Aorta (tissue), 5 donors: ENCODE measurements at regions not wholly inside any gene's neighbourhood (a gene's known extent, or its start where the extent isn't known, plus 50 kb on each side); places are given as distances from the start of the nearest gene placed in this dataset.
A peak's percentile ranks its signal among the peaks of the same experiment; 100 is the strongest.

Experiments
- ATAC-seq: fragments of 200-7000 bp; cut with Tn5 transposase; one replicate; pipeline ENCODE4 v1.9.1; 2022; ENCODE audit warnings: moderate library complexity; ENCODE audit not compliant: low FRiP score
- DNase-seq, 2 donors: peaks; one replicate each; pipeline ENCODE4 v3.0.0-alpha.2; 2020
- H3K27ac ChIP-seq, 2 donors: one replicate each; pipeline ENCODE4 v1.5.1; 2013; ENCODE audit warnings: low read length in 2 of 2, mild to moderate bottlenecking in 2 of 2, moderate library complexity in 2 of 2, control low read depth in 1 of 2, inconsistent platforms in 1 of 2, low read depth in 1 of 2
- H3K27me3 ChIP-seq, 2 donors: one replicate each; pipeline ENCODE4 v1.6.1; 2013; ENCODE audit warnings: control low read depth in 1 of 2, low read length in 1 of 2, mild to moderate bottlenecking in 1 of 2, moderate library complexity in 1 of 2; ENCODE audit not compliant: insufficient read depth in 2 of 2, control insufficient read depth in 1 of 2
- H3K36me3 ChIP-seq, 2 donors: one replicate each; pipeline ENCODE4 v1.6.1; 2013; ENCODE audit warnings: control low read depth in 1 of 2, low read length in 1 of 2, mild to moderate bottlenecking in 1 of 2; ENCODE audit not compliant: insufficient read depth in 2 of 2, control insufficient read depth in 1 of 2
- H3K4me1 ChIP-seq, 2 donors: one replicate each; pipeline ENCODE4 v1.6.1; 2013; ENCODE audit warnings: low read length in 2 of 2, control low read depth in 1 of 2, mild to moderate bottlenecking in 1 of 2, moderate library complexity in 1 of 2; ENCODE audit not compliant: insufficient read depth in 2 of 2, control insufficient read depth in 1 of 2
- H3K4me3 ChIP-seq, 2 donors: one replicate each; pipeline ENCODE4 v1.5.1; 2013; ENCODE audit warnings: low read length in 2 of 2, control low read depth in 1 of 2, mild to moderate bottlenecking in 1 of 2
- H3K9me3 ChIP-seq: one replicate; pipeline ENCODE4 v1.6.1; 2013; ENCODE audit warnings: mild to moderate bottlenecking, low read length; ENCODE audit not compliant: control insufficient read depth
- WGBS, 2 donors: extraction: QIAGEN DNeasy Blood & Tissue Kit; methylation state at CpG; one replicate each; pipeline ENCODE4 v1.1.7; 2013; 5-methylcytosine and 5-hydroxymethylcytosine counted together
- intact Hi-C, 2 donors: fragments of 100-400 bp; cut with DNase I; formaldehyde crosslinking; loops; one replicate each; pipeline versions ENCODE4 v1.14.2 to v1.15.0; 2022
- donor health status: healthy with polysubstance abuse.
- donor health status: Bipolar disorder and iron deficiency.
- donor health status: DM: no; HTN: no; CAD: no.
- donor health status: DM: no; HTN: no; CAD: no.
- donor health status: DM: yes; HTN: yes; CAD: no.

GRCh38 chr1:168842916-168843315, 113.9 kb upstream of the DPT start:
- H3K9me3 ChIP-seq, result no peaks in the 10 kb centered on the region
- no peaks in the 10 kb centered on the region for H3K4me1 ChIP-seq
- DNase-seq, result no peak
- H3K27ac ChIP-seq, result no peak overlapping the region
- H3K4me3 ChIP-seq, result no peak overlapping the region
- WGBS, 2 donors, result 51 to 69% methylated on average over 2 of the region's 2 CpGs
- no peaks in the 10 kb centered on the region for H3K36me3 ChIP-seq
- intact Hi-C loops, result no loop called here
- ATAC-seq, result no peak
- H3K27me3 ChIP-seq, result no peaks in the 10 kb centered on the region

GRCh38 chr1:168843401-168843800, 114.4 kb upstream of the DPT start:
- no peaks in the 10 kb centered on the region for H3K36me3 ChIP-seq
- no peak for ATAC-seq
- H3K4me3 ChIP-seq, result no peak overlapping the region
- no peaks in the 10 kb centered on the region for H3K27me3 ChIP-seq
- H3K27ac ChIP-seq, result no peak overlapping the region
- WGBS, 2 donors, result 88 to 89% methylated on average over 4 of the region's 4 CpGs
- DNase-seq, result no peak
- H3K4me1 ChIP-seq, result no peaks in the 10 kb centered on the region
- intact Hi-C loops, result no loop called here
- H3K9me3 ChIP-seq, result no peaks in the 10 kb centered on the region

- Histone ChIP-seq H3K27me3 (no peaks in the 10 kb centered on the region), H3K4me1 (no peaks in the 10 kb centered on the region), H3K36me3 (no peaks in the 10 kb centered on the region), H3K27ac (no peak overlapping the region), H3K4me3 (no peak overlapping the region), H3K9me3 (no peaks in the 10 kb centered on the region)
- 90 to 96% methylated on average over 2 of the region's 2 CpGs for WGBS, 2 donors
- DNase-seq, result no peak
- ATAC-seq, result no peak
- intact Hi-C loops, result no loop called here
Measured at GRCh38 chr1:168843950-168844349, 114.9 kb upstream of the DPT start.

GRCh38 chr1:168845140-168845539, 116.1 kb upstream of the DPT start:
- no peak overlapping the region for H3K4me3 ChIP-seq
- H3K27ac ChIP-seq, result no peak overlapping the region
- no peaks in the 10 kb centered on the region for H3K36me3 ChIP-seq
- no peak for DNase-seq
- ATAC-seq, result no peak
- no peaks in the 10 kb centered on the region for H3K4me1 ChIP-seq
- no peaks in the 10 kb centered on the region for H3K9me3 ChIP-seq
- H3K27me3 ChIP-seq, result no peaks in the 10 kb centered on the region
- intact Hi-C loops, result no loop called here
- 94 to 95% methylated on average over 2 of the region's 2 CpGs for WGBS, 2 donors

GRCh38 chr1:168848051-168848450, 119.0 kb upstream of the DPT start:
- Histone ChIP-seq H3K4me3 (no peak overlapping the region), H3K36me3 (no peaks in the 10 kb centered on the region), H3K27ac (no peak overlapping the region), H3K9me3 (no peaks in the 10 kb centered on the region), H3K4me1 (no peaks in the 10 kb centered on the region), H3K27me3 (no peaks in the 10 kb centered on the region)
- intact Hi-C loops, result no loop called here
- DNase-seq, result no peak
- WGBS, 2 donors, result 54 to 61% methylated on average over 3 of the region's 3 CpGs
- ATAC-seq, result no peak

GRCh38 chr1:168861421-168862004, 132.5 kb upstream of the DPT start:
- H3K9me3 ChIP-seq, result no peaks in the 10 kb centered on the region
- intact Hi-C loops, result no loop called here
- no peak for ATAC-seq

GRCh38 chr1:168863772-168864171, 134.8 kb upstream of the DPT start:
- WGBS, 2 donors, result 4 to 6% methylated on average over 5 of the region's 5 CpGs
- H3K36me3 ChIP-seq, result no peaks in the 10 kb centered on the region
- intact Hi-C loops, result no loop called here
- peaks cover 0 to 1% of the 10 kb centered on the region in 2 donors for H3K4me1 ChIP-seq
- no peaks in the 10 kb centered on the region for H3K27me3 ChIP-seq
- H3K27ac ChIP-seq, result peak overlapping the region in 1 of 2 donors; percentile 28
- DNase-seq, result no peak
- peak; percentile 46 for ATAC-seq
- no peaks in the 10 kb centered on the region for H3K9me3 ChIP-seq
- no peak overlapping the region for H3K4me3 ChIP-seq

More at GRCh38 chr1:168861421-168862004, 132.5 kb upstream of the DPT start:
- peaks cover 0 to 1% of the 10 kb centered on the region in 2 donors for H3K4me1 ChIP-seq
- H3K27ac ChIP-seq, result no peak overlapping the region
- H3K36me3 ChIP-seq, result no peaks in the 10 kb centered on the region
- no peak for DNase-seq
- no peaks in the 10 kb centered on the region for H3K27me3 ChIP-seq
- no peak overlapping the region for H3K4me3 ChIP-seq

- H3K27me3 ChIP-seq, result no peaks in the 10 kb centered on the region
- ATAC-seq, result no peak
- peaks cover 0 to 1% of the 10 kb centered on the region in 2 donors for H3K4me1 ChIP-seq
- H3K36me3 ChIP-seq, result no peaks in the 10 kb centered on the region
- no peaks in the 10 kb centered on the region for H3K9me3 ChIP-seq
- no peak overlapping the region for H3K27ac ChIP-seq
- no peak for DNase-seq
- no peak overlapping the region for H3K4me3 ChIP-seq
- intact Hi-C loops, result no loop called here
Measured at GRCh38 chr1:168864266-168864665, 135.3 kb upstream of the DPT start.

GRCh38 chr1:168865850-168866620, 137.0 kb upstream of the DPT start:
- H3K27ac ChIP-seq, result no peak overlapping the region
- intact Hi-C loops, result no loop called here
- no peak overlapping the region for H3K4me3 ChIP-seq
- DNase-seq (no peak), ATAC-seq (no peak)
- no peaks in the 10 kb centered on the region for H3K36me3 ChIP-seq
- H3K27me3 ChIP-seq, result no peaks in the 10 kb centered on the region
- H3K9me3 ChIP-seq, result no peaks in the 10 kb centered on the region
- peaks cover 0 to 1% of the 10 kb centered on the region in 2 donors for H3K4me1 ChIP-seq
- WGBS, 2 donors, result 84 to 88% methylated on average over 4 of the region's 4 CpGs
